Fibroblast of the conjunctiva (primary cell): ENCODE measurements at regions not wholly inside any gene's neighbourhood (a gene's known extent, or its start where the extent isn't known, plus 50 kb on each side); places are given as distances from the start of the nearest gene placed in this dataset.

Source experiments
- DNase-seq: peaks from one replicate; pipeline ENCODE4 v3.0.0-alpha.2; 2010; ENCODE audit warnings: low read depth

- no peak for DNase-seq
These were observed 154.1 kb upstream of the CPEB2 start for GRCh38 chr4:14848229-14848628.

GRCh38 chr4:14850455-14851097, 151.7 kb upstream of the CPEB2 start:
- DNase-seq, result no peak

GRCh38 chr4:14853176-14853943, 148.9 kb upstream of the CPEB2 start:
- peak; percentile 81 for DNase-seq

GRCh38 chr4:14855719-14856061, 146.6 kb upstream of the CPEB2 start:
- no peak for DNase-seq

- peak; percentile 97 for DNase-seq
These were observed 146.0 kb upstream of the CPEB2 start for GRCh38 chr4:14856062-14856933.

GRCh38 chr4:14856934-14857235, 145.4 kb upstream of the CPEB2 start:
- no peak for DNase-seq

- DNase-seq, result no peak
These were observed 144.8 kb upstream of the CPEB2 start for GRCh38 chr4:14857475-14857874.

GRCh38 chr4:14857981-14858380, 144.3 kb upstream of the CPEB2 start:
- no peak for DNase-seq

GRCh38 chr4:14862891-14863290, 139.4 kb upstream of the CPEB2 start:
- no peak for DNase-seq

- peak; percentile 8 for DNase-seq
These were observed 138.6 kb upstream of the CPEB2 start for GRCh38 chr4:14863418-14864364.

- DNase-seq, result no peak
These were observed 137.8 kb upstream of the CPEB2 start for GRCh38 chr4:14864365-14865030.

GRCh38 chr4:14865031-14865366, 137.3 kb upstream of the CPEB2 start:
- no peak for DNase-seq

GRCh38 chr4:14865804-14866203, 136.5 kb upstream of the CPEB2 start:
- peak; percentile 37 for DNase-seq

- DNase-seq, result no peak
These were observed 134.4 kb upstream of the CPEB2 start for GRCh38 chr4:14867847-14868246.

GRCh38 chr4:14868426-14869395, 133.6 kb upstream of the CPEB2 start:
- no peak for DNase-seq

- DNase-seq, result no peak
These were observed 130.4 kb upstream of the CPEB2 start for GRCh38 chr4:14871676-14872430.

GRCh38 chr4:14874990-14875389, 127.3 kb upstream of the CPEB2 start:
- no peak for DNase-seq

GRCh38 chr4:14877246-14878225, 124.7 kb upstream of the CPEB2 start:
- DNase-seq, result no peak
